C4-2B (cell line): ENCODE measurements at regions not wholly inside any gene's neighbourhood (a gene's known extent, or its start where the extent isn't known, plus 50 kb on each side); places are given as distances from the start of the nearest gene placed in this dataset.

Experiments used
- H3K27ac ChIP-seq: fragments of 450-650 bp; 2 replicates; pipeline ENCODE4 v1.5.1; 2017
- CTCF ChIP-seq: fragments of 450-650 bp; conservative IDR thresholded peaks from 2 replicates; pipeline ENCODE4 v1.5.1; 2017; ENCODE audit warnings: mild to moderate bottlenecking
- ZFX ChIP-seq: fragments of 450-650 bp; IDR thresholded peaks from 2 replicates; pipeline ENCODE4 v1.6.1; 2017

- H3K27ac ChIP-seq = no peak overlapping the region
These were observed 179.7 kb downstream of the KIF26A start for GRCh38 chr14:104317975-104318557.

GRCh38 chr14:104318558-104319490 lies 180.4 kb downstream of the KIF26A start:
- no peak for TF ChIP-seq ZFX
- TF ChIP-seq CTCF = no peak
- no peak overlapping the region for H3K27ac ChIP-seq

More at GRCh38 chr14:104317975-104318557, 179.7 kb downstream of the KIF26A start:
- TF ChIP-seq CTCF = no peak
- TF ChIP-seq ZFX = no peak

DNA sequence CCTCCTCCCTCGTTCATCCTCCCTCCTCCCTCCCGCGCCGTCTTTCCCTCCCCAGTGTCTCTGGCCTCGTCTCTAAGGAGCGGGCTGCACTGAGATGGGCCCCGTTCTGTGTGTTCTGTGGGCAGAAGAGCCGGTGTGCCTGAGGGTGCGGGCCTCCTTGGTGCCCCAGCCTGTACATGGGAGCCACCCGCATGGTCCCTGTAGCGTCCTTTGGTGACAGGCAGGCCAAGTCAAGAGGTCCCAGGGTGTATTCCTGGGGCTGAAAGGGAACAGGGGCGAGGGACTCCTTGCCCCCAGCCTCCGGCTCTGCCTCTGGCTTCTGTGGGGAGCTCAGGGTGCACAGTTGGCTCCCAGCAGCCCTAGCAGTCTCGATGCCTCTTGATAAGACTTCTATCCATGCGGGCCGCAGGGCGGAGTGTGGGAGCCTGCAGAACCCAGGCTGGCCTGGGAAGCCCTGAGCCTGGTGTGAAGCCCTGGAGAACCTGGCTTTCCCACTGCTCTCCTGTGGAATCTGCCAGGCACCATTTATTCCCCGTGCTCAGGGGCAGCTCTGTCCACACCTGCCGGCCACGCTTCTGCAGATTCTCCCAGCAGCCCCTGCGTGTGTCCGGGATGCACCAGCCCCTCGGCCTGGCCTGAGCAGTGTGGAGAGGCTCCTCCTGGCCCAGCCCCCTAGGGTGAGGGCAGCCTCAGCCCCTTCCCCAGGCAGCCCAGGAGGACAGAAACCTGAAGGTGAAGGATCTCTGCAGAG lies 181.3 kb downstream of the KIF26A start:
- no peak for TF ChIP-seq ZFX
- no peak for TF ChIP-seq CTCF
- H3K27ac ChIP-seq = no peak overlapping the region

DNA sequence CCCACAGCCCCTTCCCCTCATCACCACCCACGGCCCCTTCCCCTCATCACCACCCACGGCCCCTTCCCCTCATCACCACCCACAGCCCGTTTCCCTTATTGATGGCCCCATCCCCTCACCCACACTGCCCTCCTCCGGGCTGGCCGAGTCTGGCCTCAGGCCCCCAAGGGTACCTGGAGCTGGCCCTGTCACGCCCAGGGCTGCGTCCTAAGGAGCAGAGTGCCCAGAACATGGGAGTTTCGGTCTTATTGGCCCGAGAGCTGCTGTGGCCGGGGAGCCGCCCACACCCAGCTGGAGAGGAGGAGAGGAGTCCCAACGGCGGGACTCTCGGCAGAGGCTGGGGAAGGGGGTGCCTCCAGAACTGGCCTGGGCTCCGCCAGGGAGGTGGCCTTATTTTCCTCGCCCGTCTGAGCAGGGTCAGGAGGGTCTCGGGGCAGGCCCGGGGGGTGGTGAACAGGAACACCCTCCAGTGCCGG lies 182.3 kb downstream of the KIF26A start:
- TF ChIP-seq CTCF (no peak), ZFX (no peak)
- H3K27ac ChIP-seq = no peak overlapping the region

DNA sequence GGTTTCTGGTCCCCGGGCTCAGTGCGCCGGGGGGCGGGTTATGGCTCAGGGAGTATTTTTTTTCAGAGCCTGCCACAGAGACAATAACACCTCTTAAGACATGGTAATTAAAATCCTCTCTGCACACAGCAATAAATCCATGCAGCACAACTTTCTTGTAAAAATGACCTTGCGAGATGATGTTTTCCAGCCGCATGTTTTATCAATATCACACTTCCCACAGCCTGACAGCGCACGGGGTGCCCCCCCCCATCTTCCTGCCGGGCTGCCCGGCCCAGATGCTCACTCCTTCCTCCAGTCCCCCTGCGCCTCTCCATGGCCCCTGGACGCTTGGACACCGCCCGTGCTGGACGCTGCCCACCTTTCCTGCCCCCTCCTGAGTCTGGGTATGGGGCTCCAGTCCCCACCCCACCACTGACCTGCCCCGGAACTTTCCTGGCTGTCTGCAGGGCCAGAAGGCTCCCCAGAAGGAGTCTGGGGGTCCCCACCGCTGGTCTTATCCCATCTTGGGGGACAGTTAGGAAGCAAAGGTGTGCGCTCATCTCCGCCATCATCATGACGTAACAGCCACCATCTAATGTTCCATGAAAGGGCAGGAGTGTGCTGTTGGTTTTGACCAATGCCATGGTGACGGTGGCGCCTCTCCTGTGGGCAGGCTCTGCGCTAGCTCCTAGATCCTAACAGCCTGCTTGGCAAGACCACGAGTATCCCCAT lies 182.9 kb downstream of the KIF26A start:
- no peak for TF ChIP-seq CTCF
- TF ChIP-seq ZFX = no peak
- no peak overlapping the region for H3K27ac ChIP-seq

DNA sequence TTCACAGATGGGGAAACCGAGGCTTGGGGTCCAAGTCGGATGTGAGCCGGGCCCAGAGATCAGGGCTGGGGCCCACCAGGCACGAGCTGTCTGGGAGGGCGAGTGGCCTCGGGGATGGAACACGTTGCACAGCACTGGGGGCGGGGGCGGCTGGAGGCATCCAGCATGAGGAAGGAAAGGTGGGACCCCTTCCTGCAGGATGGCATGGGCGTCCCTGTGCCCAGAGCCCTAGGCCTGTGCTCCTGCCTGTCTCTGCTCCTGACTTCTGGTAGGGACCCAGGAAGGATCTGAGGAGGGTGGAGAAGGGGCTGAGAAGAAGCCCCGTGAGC lies 183.4 kb downstream of the KIF26A start:
- TF ChIP-seq CTCF (no peak), ZFX (no peak)
- no peak overlapping the region for H3K27ac ChIP-seq
